Naive B cell (primary cell): ENCODE measurements at regions not wholly inside any gene's neighbourhood (a gene's known extent, or its start where the extent isn't known, plus 50 kb on each side); places are given as distances from the start of the nearest gene placed in this dataset.

Experiments
- ATAC-seq, 2 donors: fragments of 150-1000 bp; cut with Tn5 transposase; 2 replicates each; pipeline ENCODE4 v1.10.0; 2021; ENCODE audit warnings: low read depth in 2 of 2, mild to moderate bottlenecking in 2 of 2, moderate library complexity in 2 of 2
- DNase-seq: peaks from one replicate; pipeline ENCODE4 v3.0.0; 2022
- H3K27ac Mint-ChIP-seq, 6 donors: one replicate each; pipeline ENCODE4 v1.8.0; 2020 to 2022; ENCODE audit warnings: mild to moderate bottlenecking in 6 of 6, mixed read lengths in 6 of 6, moderate library complexity in 5 of 6, inconsistent platforms in 2 of 6
- H3K27me3 Mint-ChIP-seq, 3 donors: one replicate each; pipeline ENCODE4 v1.8.0; 2021 to 2022; ENCODE audit warnings: mixed read lengths in 3 of 3, mild to moderate bottlenecking in 1 of 3
- H3K36me3 Mint-ChIP-seq, 2 donors: one replicate each; pipeline ENCODE4 v1.8.0; 2020 to 2022; ENCODE audit warnings: mixed read lengths in 2 of 2, inconsistent platforms in 1 of 2, mild to moderate bottlenecking in 1 of 2
- H3K4me1 Mint-ChIP-seq, 3 donors: one replicate each; pipeline ENCODE4 v1.8.0; 2020 to 2022; ENCODE audit warnings: mixed read lengths in 3 of 3, inconsistent platforms in 1 of 3, mild to moderate bottlenecking in 1 of 3, moderate library complexity in 1 of 3
- H3K4me3 Mint-ChIP-seq, 8 donors: one replicate each; pipeline ENCODE4 v1.8.0; 2020 to 2022; ENCODE audit warnings: mild to moderate bottlenecking in 8 of 8, mixed read lengths in 8 of 8, moderate library complexity in 8 of 8, inconsistent platforms in 2 of 8
- H3K9me3 Mint-ChIP-seq, 7 donors: one replicate each; pipeline ENCODE4 v1.8.0; 2020 to 2022; ENCODE audit warnings: mixed read lengths in 7 of 7, mild to moderate bottlenecking in 5 of 7, inconsistent platforms in 2 of 7, moderate library complexity in 1 of 7

GRCh38 chr1:170481000-170481399 lies 51.0 kb upstream of the GORAB start:
- no peaks in the 10 kb centered on the region for H3K4me1 Mint-ChIP-seq
- ATAC-seq (no peak), DNase-seq (no peak)
- H3K27ac Mint-ChIP-seq, result no peak overlapping the region
- no peaks in the 10 kb centered on the region for H3K9me3 Mint-ChIP-seq
- H3K27me3 Mint-ChIP-seq, result peaks cover 0 to 16% (median 0%) of the 10 kb centered on the region in 3 donors
- H3K4me3 Mint-ChIP-seq, result no peak overlapping the region
- H3K36me3 Mint-ChIP-seq, result no peaks in the 10 kb centered on the region
